ENCODE measurements at regions not wholly inside any gene's neighbourhood (a gene's known extent, or its start where the extent isn't known, plus 50 kb on each side); places are given as distances from the start of the nearest gene placed in this dataset.
"Not testable (repeated sequence)": the region's sequence is repeated elsewhere in the genome, so short reads cannot be mapped to it uniquely, and the experiment has no call there.

GRCh38 chr3:87653138-87653537 lies 376.8 kb upstream of the POU1F1 start:
- not testable (repeated sequence) for H3K36me3 ChIP-seq (ENCODE audit: control insufficient read depth in 4 of 4, insufficient read depth in 3 of 4, low read depth in 1 of 4, low read length in 3 of 4); H3K27me3 ChIP-seq (ENCODE audit: control insufficient read depth in 4 of 4, insufficient read depth in 4 of 4, low read length in 3 of 4); H3K4me1 ChIP-seq (ENCODE audit: control insufficient read depth in 4 of 4, insufficient read depth in 4 of 4, low read length in 3 of 4); H3K4me3 ChIP-seq (ENCODE audit: low read depth in 1 of 3, low read length in 3 of 3); DNase-seq (ENCODE audit: low spot score); H3K27ac ChIP-seq (ENCODE audit: low read depth in 1 of 2, low read length in 2 of 2); H3K9me3 ChIP-seq (ENCODE audit: control insufficient read depth in 4 of 4, low read length in 3 of 4); H3K9ac ChIP-seq (ENCODE audit: low read depth in 1 of 2, low read length in 2 of 2)
- WGBS, result 70% methylated on average over 3 of the region's 3 CpGs

- no peak for TF ChIP-seq GABPA (IDR thresholded peaks at IDR 0.05 in 1 of 2, conservative IDR thresholded peaks at IDR 0.05 in 1 of 2)
- no peak for TF ChIP-seq FOXA2 (IDR thresholded peaks at IDR 0.05)
- TF ChIP-seq ATF3 (IDR thresholded peaks at IDR 0.05), result no peak
- TF ChIP-seq YY1 (IDR thresholded peaks at IDR 0.05), result no peak
- no peak for TF ChIP-seq REST (IDR thresholded peaks at IDR 0.05)
- no peak for TF ChIP-seq SP1 (IDR thresholded peaks at IDR 0.05)
- no peak for TF ChIP-seq NR2F2 (IDR thresholded peaks at IDR 0.05)
- TF ChIP-seq, protein P1, sequence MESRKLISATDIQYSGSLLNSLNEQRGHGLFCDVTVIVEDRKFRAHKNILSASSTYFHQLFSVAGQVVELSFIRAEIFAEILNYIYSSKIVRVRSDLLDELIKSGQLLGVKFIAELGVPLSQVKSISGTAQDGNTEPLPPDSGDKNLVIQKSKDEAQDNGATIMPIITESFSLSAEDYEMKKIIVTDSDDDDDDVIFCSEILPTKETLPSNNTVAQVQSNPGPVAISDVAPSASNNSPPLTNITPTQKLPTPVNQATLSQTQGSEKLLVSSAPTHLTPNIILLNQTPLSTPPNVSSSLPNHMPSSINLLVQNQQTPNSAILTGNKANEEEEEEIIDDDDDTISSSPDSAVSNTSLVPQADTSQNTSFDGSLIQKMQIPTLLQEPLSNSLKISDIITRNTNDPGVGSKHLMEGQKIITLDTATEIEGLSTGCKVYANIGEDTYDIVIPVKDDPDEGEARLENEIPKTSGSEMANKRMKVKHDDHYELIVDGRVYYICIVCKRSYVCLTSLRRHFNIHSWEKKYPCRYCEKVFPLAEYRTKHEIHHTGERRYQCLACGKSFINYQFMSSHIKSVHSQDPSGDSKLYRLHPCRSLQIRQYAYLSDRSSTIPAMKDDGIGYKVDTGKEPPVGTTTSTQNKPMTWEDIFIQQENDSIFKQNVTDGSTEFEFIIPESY (IDR thresholded peaks at IDR 0.05), result no peak
- TF ChIP-seq JUND (IDR thresholded peaks at IDR 0.05), result no peak
- no peak for TF ChIP-seq RAD21 (IDR thresholded peaks at IDR 0.05)
- Histone ChIP-seq H3K36me3 (ENCODE audit: control insufficient read depth in 4 of 4, insufficient read depth in 3 of 4, low read depth in 1 of 4, low read length in 3 of 4) (no peaks in the 10 kb centered on the region), H3K9ac (ENCODE audit: low read depth in 1 of 2, low read length in 2 of 2) (no peak overlapping the region), H3K4me1 (ENCODE audit: control insufficient read depth in 4 of 4, insufficient read depth in 4 of 4, low read length in 3 of 4) (no peaks in the 10 kb centered on the region), H3K27me3 (ENCODE audit: control insufficient read depth in 4 of 4, insufficient read depth in 4 of 4, low read length in 3 of 4) (no peaks in the 10 kb centered on the region), H3K9me3 (ENCODE audit: control insufficient read depth in 4 of 4, low read length in 3 of 4) (no peaks in the 10 kb centered on the region), H3K4me3 (ENCODE audit: low read depth in 1 of 3, low read length in 3 of 3) (no peak overlapping the region), H3K27ac (ENCODE audit: low read depth in 1 of 2, low read length in 2 of 2) (no peak overlapping the region)
- WGBS, result 66% methylated on average over 1 of the region's 1 CpG
- no peak for DNase-seq (ENCODE audit: low spot score)
Observed at GRCh38 chr3:87634426-87634825, 358.0 kb upstream of the POU1F1 start.

GRCh38 chr3:87627316-87627715 lies 350.9 kb upstream of the POU1F1 start:
- peaks cover 0 to 3% (median 0%) of the 10 kb centered on the region in 4 donors for H3K27me3 ChIP-seq (ENCODE audit: control insufficient read depth in 4 of 4, insufficient read depth in 4 of 4, low read length in 3 of 4)
- no peak overlapping the region for H3K9ac ChIP-seq (ENCODE audit: low read depth in 1 of 2, low read length in 2 of 2)
- H3K27ac ChIP-seq (ENCODE audit: low read depth in 1 of 2, low read length in 2 of 2), result no peak overlapping the region
- H3K4me1 ChIP-seq (ENCODE audit: control insufficient read depth in 4 of 4, insufficient read depth in 4 of 4, low read length in 3 of 4), result no peaks in the 10 kb centered on the region
- peaks cover 0 to 3% (median 0%) of the 10 kb centered on the region in 4 donors for H3K9me3 ChIP-seq (ENCODE audit: control insufficient read depth in 4 of 4, low read length in 3 of 4)
- DNase-seq (ENCODE audit: low spot score), result no peak
- 57% methylated on average over 4 of the region's 4 CpGs for WGBS
- TF ChIP-seq SP1 (IDR thresholded peaks at IDR 0.05) (no peak), RAD21 (IDR thresholded peaks at IDR 0.05) (no peak), HNF4G (IDR thresholded peaks at IDR 0.05) (no peak), FOXA1 (IDR thresholded peaks at IDR 0.05) (no peak)
- H3K4me3 ChIP-seq (ENCODE audit: low read depth in 1 of 3, low read length in 3 of 3), result no peak overlapping the region
- no peaks in the 10 kb centered on the region for H3K36me3 ChIP-seq (ENCODE audit: control insufficient read depth in 4 of 4, insufficient read depth in 3 of 4, low read depth in 1 of 4, low read length in 3 of 4)

Data from liver (tissue), 7 donors.